K562 (cell line): ENCODE measurements at regions not wholly inside any gene's neighbourhood (a gene's known extent, or its start where the extent isn't known, plus 50 kb on each side); places are given as distances from the start of the nearest gene placed in this dataset.

Source experiments
- ATAC-seq: fragments of 200-7000 bp; cut with Tn5 transposase; 3 replicates; pipeline ENCODE4 v1.9.1; 2020; ENCODE audit warnings: moderate library complexity
- BruUV-seq: library from RNA; stranded (reverse); fragments of 400-500 nt; replicated peaks from 2 replicates; lab custom pipeline; 2021; lab: Mats Ljungman, UMichigan
- CTCF ChIA-PET: fragments of 300-600 bp; formaldehyde crosslinking; extraction: SDS; loops from one replicate; lab custom pipeline; 2021; ENCODE audit warnings: low intra/inter-chr PET ratio; lab: Yijun Ruan, JAX
- POLR2A ChIA-PET: fragments of 300-600, 350-650 bp; sonication (Branson Sonifier 250); formaldehyde crosslinking; extraction: SDS; loops from one replicate; lab custom pipeline; 2021; ENCODE audit warnings: antibody characterized with exemption, inconsistent platforms; lab: Yijun Ruan, JAX
- DNase-seq, 4 experiments: peaks; one replicate each; pipeline versions ENCODE4 v3.0.0 to v3.0.0-alpha.2; 2011 to 2018; ENCODE audit warnings: low spot score in 3 of 4, mixed read lengths in 3 of 4; ENCODE audit errors: extremely low read depth in 1 of 4
- FAIRE-seq: peaks from 2 replicates; lab custom pipeline; 2011; peaks lifted over from hg19 to GRCh38; lab: Jason Lieb, UNC
- H2AFZ ChIP-seq: 2 replicates; pipeline ENCODE4 v1.6.0; 2011; ENCODE audit warnings: low read depth, low read length, control low read depth, inconsistent platforms
- H3K27ac ChIP-seq: fragments of 200-600 bp; 3 replicates; pipeline ENCODE4 v1.8.0; 2011; ENCODE audit warnings: low read depth, mild to moderate bottlenecking, control low read depth, inconsistent platforms, low read length, moderate library complexity, mixed read lengths; ENCODE audit errors: extremely low read depth
- H3K27me3 ChIP-seq, 2 experiments: fragments of 300-600 bp in 1 of 2; 2 replicates in 1 of 2; 3 replicates in 1 of 2; pipeline versions ENCODE4 v1.6.0 to v1.8.0; 2011; ENCODE audit warnings: inconsistent platforms in 2 of 2, low read length in 2 of 2, mild to moderate bottlenecking in 1 of 2, mixed read lengths in 1 of 2, moderate library complexity in 1 of 2; ENCODE audit not compliant: control insufficient read depth in 2 of 2, insufficient read depth in 2 of 2
- H3K36me3 ChIP-seq: fragments of 300-600 bp; 3 replicates; pipeline ENCODE4 v1.8.0; 2011; ENCODE audit warnings: mild to moderate bottlenecking, low read length, inconsistent platforms; ENCODE audit not compliant: control insufficient read depth, insufficient read depth
- H3K4me1 ChIP-seq, 2 experiments: fragments of 200-600 bp in 1 of 2; replicated peaks in 1 of 2; 2 replicates in 1 of 2; 3 replicates in 1 of 2; pipeline versions ENCODE4 v1.5.1 to v1.8.0; 2011; ENCODE audit warnings: inconsistent platforms in 2 of 2, low read length in 2 of 2, mild to moderate bottlenecking in 1 of 2, mixed read lengths in 1 of 2, moderate library complexity in 1 of 2; ENCODE audit not compliant: control insufficient read depth in 2 of 2, insufficient read depth in 2 of 2
- H3K4me2 ChIP-seq: 2 replicates; pipeline ENCODE4 v1.6.1; 2011; ENCODE audit warnings: low read length, control low read depth, inconsistent platforms, mixed read lengths; ENCODE audit not compliant: insufficient read depth
- H3K4me3 ChIP-seq: fragments of 200-600 bp; sonication (generic), shearing (Covaris generic); 2 replicates; pipeline ENCODE4 v1.5.1; 2016; ENCODE audit warnings: control low read depth, inconsistent platforms
- H3K79me2 ChIP-seq: fragments of 200-600 bp; 3 replicates; pipeline ENCODE4 v1.8.0; 2011; ENCODE audit warnings: low read length, inconsistent platforms; ENCODE audit not compliant: control insufficient read depth, insufficient read depth
- H3K9ac ChIP-seq, 2 experiments: 2 replicates each; pipeline versions ENCODE4 v1.6.0 to v1.6.1; 2011; ENCODE audit warnings: low read depth in 2 of 2, low read length in 2 of 2, control low read depth in 1 of 2, inconsistent platforms in 1 of 2, mild to moderate bottlenecking in 1 of 2, mixed read lengths in 1 of 2; ENCODE audit not compliant: insufficient read depth in 1 of 2
- H3K9me1 ChIP-seq: one replicate; pipeline ENCODE4 v1.6.0; 2011; ENCODE audit warnings: inconsistent platforms, mild to moderate bottlenecking, low read length, moderate library complexity; ENCODE audit not compliant: control insufficient read depth, insufficient read depth
- H3K9me3 ChIP-seq: replicated peaks from 2 replicates; pipeline ENCODE4 v1.5.1; 2011; ENCODE audit warnings: low read depth, low read length, inconsistent platforms; ENCODE audit not compliant: control insufficient read depth, insufficient read depth
- H4K20me1 ChIP-seq: replicated peaks from 2 replicates; pipeline ENCODE4 v1.6.1; 2011; ENCODE audit warnings: low read length, inconsistent platforms, mixed read lengths; ENCODE audit not compliant: control insufficient read depth, insufficient read depth
- BHLHE40 ChIP-seq: IDR thresholded peaks from 2 replicates; pipeline ENCODE4 v1.6.1; 2011; ENCODE audit warnings: low read length, improper control_type of control experiment
- CREB1 ChIP-seq, 2 experiments: sonication (generic) in 1 of 2; formaldehyde crosslinking in 1 of 2; IDR thresholded peaks; 2 replicates each; pipeline versions ENCODE4 v1.6.1 to v1.8.0; 2012 to 2022; ENCODE audit warnings: inconsistent platforms in 1 of 2, mild to moderate bottlenecking in 1 of 2, missing genetic modification reagents in 1 of 2, moderate library complexity in 1 of 2
- MYC ChIP-seq, 2 experiments: fragments of 250-450 bp in 1 of 2; sonication (Bioruptor Pico) in 1 of 2; IDR thresholded peaks; 2 replicates each; pipeline versions ENCODE4 v1.5.1 to v1.6.1; 2012 to 2021; ENCODE audit warnings: low read depth in 2 of 2, borderline replicate concordance in 1 of 2, improper control_type of control experiment in 1 of 2, low read length in 1 of 2, mild to moderate bottlenecking in 1 of 2, moderate library complexity in 1 of 2
- PRMT5 ChIP-seq: sonication (generic); formaldehyde crosslinking; IDR thresholded peaks from 2 replicates; pipeline ENCODE4 v1.5.0; 2020; ENCODE audit warnings: missing genetic modification reagents
- STAG1 ChIP-seq: sonication (generic); formaldehyde crosslinking; IDR thresholded peaks from 2 replicates; pipeline ENCODE4 v1.5.0; 2020; ENCODE audit warnings: missing genetic modification reagents, borderline replicate concordance
- TAF1 ChIP-seq: IDR thresholded peaks from 2 replicates; pipeline ENCODE4 v1.6.1; 2011; ENCODE audit warnings: mild to moderate bottlenecking, low read length, moderate library complexity; ENCODE audit not compliant: insufficient read depth, control insufficient read depth, severe bottlenecking; ENCODE audit errors: extremely low read depth
- TCF7 ChIP-seq: sonication (generic); IDR thresholded peaks from 2 replicates; pipeline ENCODE4 v1.6.1; 2016; ENCODE audit warnings: antibody characterized with exemption, borderline replicate concordance
- TFAM ChIP-seq: fragments of 250-450 bp; sonication (Bioruptor Pico); conservative IDR thresholded peaks from 2 replicates; pipeline ENCODE4 v1.5.0; 2021; ENCODE audit warnings: mild to moderate bottlenecking, moderate library complexity
- ZNF239 ChIP-seq: fragments of 250-450 bp; sonication (Bioruptor Pico); IDR thresholded peaks from 2 replicates; pipeline ENCODE4 v1.4.0; 2020; ENCODE audit warnings: mild to moderate bottlenecking
- ZNF77 ChIP-seq: fragments of 250-450 bp; sonication (Bioruptor Pico); IDR thresholded peaks from 2 replicates; pipeline ENCODE4 v1.5.0; 2020
- ZNF778 ChIP-seq: fragments of 450-650 bp; formaldehyde crosslinking; IDR thresholded peaks from 2 replicates; pipeline ENCODE4 v1.4.0; 2020; ENCODE audit warnings: mild to moderate bottlenecking, moderate library complexity
- WGBS: fragments of 100-300 bp; shearing (Covaris generic); methylation state at CpG from one replicate; pipeline ENCODE4 v1.1.6; 2016; ENCODE audit warnings: low coverage, mixed read lengths; ENCODE audit not compliant: insufficient coverage; ENCODE audit errors: missing lambda C conversion rate; 5-methylcytosine and 5-hydroxymethylcytosine counted together
- in situ Hi-C: fragments of 300-500 bp; cut with MboI; formaldehyde crosslinking; loops from 4 replicates; pipeline ENCODE4 v1.15.0; 2018; ENCODE audit warnings: inconsistent platforms, mixed read lengths
- intact Hi-C: fragments of 100-400 bp; cut with micrococcal nuclease; formaldehyde crosslinking; loops from 2 replicates; pipeline ENCODE4 v1.14.2; 2022
- TF ChIP-seq, protein P1 (sequence below): fragments of 250-450 bp; sonication (Bioruptor Pico); IDR thresholded peaks from 2 replicates; pipeline ENCODE4 v1.8.0; 2021; ENCODE audit warnings: borderline replicate concordance, mild to moderate bottlenecking, moderate library complexity; ENCODE audit not compliant: poor library complexity, severe bottlenecking
- TF ChIP-seq, protein P2 (sequence below): sonication (generic); formaldehyde crosslinking; IDR thresholded peaks from 2 replicates; pipeline ENCODE4 v1.8.1; 2022; ENCODE audit warnings: missing genetic modification reagents
- TF ChIP-seq, protein P3 (sequence below): fragments of 250-450 bp; sonication (Bioruptor Pico); IDR thresholded peaks from 2 replicates; pipeline ENCODE4 v1.4.0; 2020; ENCODE audit warnings: mild to moderate bottlenecking, moderate library complexity, borderline replicate concordance

DNA sequence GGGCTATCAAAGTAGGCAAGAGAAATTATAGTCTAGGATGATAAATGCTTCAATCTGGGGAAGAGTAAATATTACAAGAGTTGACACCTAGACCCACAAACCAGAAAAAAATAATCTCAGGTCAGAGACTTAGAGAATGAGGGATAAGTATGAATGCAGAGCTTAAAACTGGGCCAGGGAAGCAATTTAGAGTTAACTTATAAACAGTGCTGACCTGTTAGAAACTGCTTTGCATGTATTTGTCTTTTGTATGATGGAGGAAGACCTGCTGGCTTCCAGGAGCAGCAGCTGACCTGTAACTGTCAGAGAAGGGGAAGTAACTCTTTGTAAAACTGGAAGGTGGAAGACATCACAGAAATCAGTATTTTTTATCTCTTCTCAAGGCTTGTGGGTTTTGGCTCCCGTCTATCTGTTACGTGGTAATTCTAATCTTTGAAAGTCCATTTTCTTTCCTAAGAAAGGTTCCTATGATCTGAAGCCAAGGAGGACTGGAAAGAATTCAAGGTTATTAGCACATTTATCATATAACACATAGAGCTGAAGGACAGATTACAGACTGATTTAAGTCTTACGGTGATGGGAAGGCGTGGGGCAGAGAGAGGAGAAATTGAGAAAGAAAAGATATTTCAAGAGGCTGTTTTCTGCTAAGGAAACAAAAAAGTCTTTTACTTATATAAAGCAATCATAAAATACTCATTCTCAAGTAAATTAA lies 114.7 kb upstream of the ADAMTS19 start:
- no peak overlapping the region for H3K9ac ChIP-seq
- no peaks in the 10 kb centered on the region for H4K20me1 ChIP-seq
- BruUV-seq, result no TSS peak
- POLR2A ChIA-PET, result no interaction called here
- no peak for ATAC-seq
- intact Hi-C loops (no loop called here), in situ Hi-C loops (no loop called here)
- no peaks in the 10 kb centered on the region for H3K36me3 ChIP-seq
- CTCF ChIA-PET, result no interaction called here
- DNase-seq, result no peak
- FAIRE-seq, result no peak
- H3K27me3 ChIP-seq, result no peaks in the 10 kb centered on the region
- no peaks in the 10 kb centered on the region for H3K9me1 ChIP-seq
- TF ChIP-seq TCF7 (no peak), ZNF239 (CRISPR knock-in tag) (no peak), TAF1 (no peak), CREB1 (IDR thresholded peaks at IDR 0.05) (no peak), CREB1 (CRISPR knock-in tag; IDR thresholded peaks at IDR 0.05) (no peak), MYC (IDR thresholded peaks at IDR 0.05; ENCODE audit: low read depth, low read length) (no peak), MYC (CRISPR knock-in tag; IDR thresholded peaks at IDR 0.05; ENCODE audit: borderline replicate concordance, low read depth) (no peak), PRMT5 (no peak), STAG1 (CRISPR knock-in tag) (no peak), ZNF778 (no peak), BHLHE40 (no peak), TFAM (no peak), ZNF77 (CRISPR knock-in tag) (no peak)
- TF ChIP-seq, protein P1, sequence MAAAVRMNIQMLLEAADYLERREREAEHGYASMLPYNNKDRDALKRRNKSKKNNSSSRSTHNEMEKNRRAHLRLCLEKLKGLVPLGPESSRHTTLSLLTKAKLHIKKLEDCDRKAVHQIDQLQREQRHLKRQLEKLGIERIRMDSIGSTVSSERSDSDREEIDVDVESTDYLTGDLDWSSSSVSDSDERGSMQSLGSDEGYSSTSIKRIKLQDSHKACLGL (CRISPR knock-in tag), result no peak
- TF ChIP-seq, protein P2, sequence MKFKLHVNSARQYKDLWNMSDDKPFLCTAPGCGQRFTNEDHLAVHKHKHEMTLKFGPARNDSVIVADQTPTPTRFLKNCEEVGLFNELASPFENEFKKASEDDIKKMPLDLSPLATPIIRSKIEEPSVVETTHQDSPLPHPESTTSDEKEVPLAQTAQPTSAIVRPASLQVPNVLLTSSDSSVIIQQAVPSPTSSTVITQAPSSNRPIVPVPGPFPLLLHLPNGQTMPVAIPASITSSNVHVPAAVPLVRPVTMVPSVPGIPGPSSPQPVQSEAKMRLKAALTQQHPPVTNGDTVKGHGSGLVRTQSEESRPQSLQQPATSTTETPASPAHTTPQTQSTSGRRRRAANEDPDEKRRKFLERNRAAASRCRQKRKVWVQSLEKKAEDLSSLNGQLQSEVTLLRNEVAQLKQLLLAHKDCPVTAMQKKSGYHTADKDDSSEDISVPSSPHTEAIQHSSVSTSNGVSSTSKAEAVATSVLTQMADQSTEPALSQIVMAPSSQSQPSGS (CRISPR knock-in tag), result no peak
- TF ChIP-seq, protein P3, sequence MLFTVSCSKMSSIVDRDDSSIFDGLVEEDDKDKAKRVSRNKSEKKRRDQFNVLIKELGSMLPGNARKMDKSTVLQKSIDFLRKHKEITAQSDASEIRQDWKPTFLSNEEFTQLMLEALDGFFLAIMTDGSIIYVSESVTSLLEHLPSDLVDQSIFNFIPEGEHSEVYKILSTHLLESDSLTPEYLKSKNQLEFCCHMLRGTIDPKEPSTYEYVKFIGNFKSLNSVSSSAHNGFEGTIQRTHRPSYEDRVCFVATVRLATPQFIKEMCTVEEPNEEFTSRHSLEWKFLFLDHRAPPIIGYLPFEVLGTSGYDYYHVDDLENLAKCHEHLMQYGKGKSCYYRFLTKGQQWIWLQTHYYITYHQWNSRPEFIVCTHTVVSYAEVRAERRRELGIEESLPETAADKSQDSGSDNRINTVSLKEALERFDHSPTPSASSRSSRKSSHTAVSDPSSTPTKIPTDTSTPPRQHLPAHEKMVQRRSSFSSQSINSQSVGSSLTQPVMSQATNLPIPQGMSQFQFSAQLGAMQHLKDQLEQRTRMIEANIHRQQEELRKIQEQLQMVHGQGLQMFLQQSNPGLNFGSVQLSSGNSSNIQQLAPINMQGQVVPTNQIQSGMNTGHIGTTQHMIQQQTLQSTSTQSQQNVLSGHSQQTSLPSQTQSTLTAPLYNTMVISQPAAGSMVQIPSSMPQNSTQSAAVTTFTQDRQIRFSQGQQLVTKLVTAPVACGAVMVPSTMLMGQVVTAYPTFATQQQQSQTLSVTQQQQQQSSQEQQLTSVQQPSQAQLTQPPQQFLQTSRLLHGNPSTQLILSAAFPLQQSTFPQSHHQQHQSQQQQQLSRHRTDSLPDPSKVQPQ (CRISPR knock-in tag), result no peak
- no peak overlapping the region for H3K4me2 ChIP-seq
- H3K4me3 ChIP-seq, result no peak overlapping the region
- no peak overlapping the region for H3K27ac ChIP-seq
- no peaks in the 10 kb centered on the region; the same call in 1 of the 2 replicates for H3K9me3 ChIP-seq
- 3% methylated on average over 3 of the region's 4 CpGs for WGBS
- H2AFZ ChIP-seq, result no peak overlapping the region
- no peaks in the 10 kb centered on the region for H3K79me2 ChIP-seq
- no peaks in the 10 kb centered on the region for H3K4me1 ChIP-seq
